NCI-H1417 treated with DMSO at 0.1 percent for 48 hours (cell line): ENCODE measurements at regions not wholly inside any gene's neighbourhood (a gene's known extent, or its start where the extent isn't known, plus 50 kb on each side); places are given as distances from the start of the nearest gene placed in this dataset.

ENCODE experiments used
- DNase-seq: peaks from one replicate; lab custom pipeline; 2025; lab: John Stamatoyannopoulos, UW

GRCh38 chr9:12933957-12934356 lies 159.1 kb downstream of the LURAP1L start:
- no peak for DNase-seq

GRCh38 chr9:12934545-12935272 lies 159.9 kb downstream of the LURAP1L start:
- DNase-seq = no peak

- DNase-seq = no peak
These were observed 160.9 kb downstream of the LURAP1L start for GRCh38 chr9:12935714-12936113.

GRCh38 chr9:12954441-12954840 lies 179.6 kb downstream of the LURAP1L start:
- DNase-seq = no peak

GRCh38 chr9:12955510-12956163 lies 180.8 kb downstream of the LURAP1L start:
- DNase-seq = no peak

GRCh38 chr9:12956261-12956660 lies 181.4 kb downstream of the LURAP1L start:
- DNase-seq = no peak

- DNase-seq = no peak
These were observed 182.0 kb downstream of the LURAP1L start for GRCh38 chr9:12956805-12957204.

GRCh38 chr9:12958279-12958678 lies 183.5 kb downstream of the LURAP1L start:
- no peak for DNase-seq

GRCh38 chr9:12958708-12959107 lies 183.9 kb downstream of the LURAP1L start:
- DNase-seq = no peak

GRCh38 chr9:12961276-12961809 lies 186.5 kb downstream of the LURAP1L start:
- no peak for DNase-seq

GRCh38 chr9:12963537-12963936 lies 188.7 kb downstream of the LURAP1L start:
- no peak for DNase-seq

- DNase-seq = no peak
These were observed 189.5 kb downstream of the LURAP1L start for GRCh38 chr9:12964271-12964670.

- DNase-seq = no peak
These were observed 190.5 kb downstream of the LURAP1L start for GRCh38 chr9:12965303-12965702.

- no peak for DNase-seq
These were observed 193.3 kb downstream of the LURAP1L start for GRCh38 chr9:12968093-12968492.

GRCh38 chr9:12972608-12973589 lies 198.1 kb downstream of the LURAP1L start:
- DNase-seq = no peak

- DNase-seq = no peak
These were observed 198.9 kb downstream of the LURAP1L start for GRCh38 chr9:12973710-12974109.

- no peak for DNase-seq
These were observed 199.9 kb downstream of the LURAP1L start for GRCh38 chr9:12974671-12975070.

- no peak for DNase-seq
These were observed 200.7 kb downstream of the LURAP1L start for GRCh38 chr9:12975496-12975895.

- DNase-seq = no peak
These were observed 205.4 kb downstream of the LURAP1L start for GRCh38 chr9:12980085-12980851.

- DNase-seq = no peak
These were observed 213.4 kb downstream of the LURAP1L start for GRCh38 chr9:12988258-12988657.

- no peak for DNase-seq
These were observed 214.8 kb downstream of the LURAP1L start for GRCh38 chr9:12989669-12990068.
